HG03521 (cell line): ENCODE measurements at regions not wholly inside any gene's neighbourhood (a gene's known extent, or its start where the extent isn't known, plus 50 kb on each side); places are given as distances from the start of the nearest gene placed in this dataset.
A peak's percentile ranks its signal among the peaks of the same experiment; 100 is the strongest.

Source experiments
- ATAC-seq: cut with Tn5 transposase; IDR thresholded peaks from one replicate; pipeline ENCODE4 v1.9.1; 2021; ENCODE audit warnings: mild to moderate bottlenecking, moderate library complexity; ENCODE audit not compliant: unreplicated experiment

DNA sequence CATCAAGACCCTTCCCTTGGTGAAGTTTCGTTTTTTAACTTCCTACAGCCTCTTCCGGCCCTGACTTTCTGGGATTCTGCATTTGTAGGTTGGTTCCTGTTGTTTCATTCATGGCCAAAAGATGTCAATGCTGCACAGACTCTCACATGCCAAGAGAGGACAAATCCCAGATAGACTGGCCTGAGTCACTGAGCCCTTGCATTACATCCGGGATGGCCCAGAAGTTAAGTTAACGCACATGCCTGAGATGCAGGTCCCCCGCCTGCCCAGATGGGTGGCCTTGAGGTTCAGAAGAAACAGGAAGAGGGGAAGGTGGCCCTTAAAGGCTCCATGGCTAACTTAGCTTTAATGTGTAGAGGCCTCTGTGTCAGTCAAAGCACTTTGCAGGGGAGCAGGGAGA, 51.6 kb upstream of the SRGAP3 start:
- ATAC-seq: no peak

DNA sequence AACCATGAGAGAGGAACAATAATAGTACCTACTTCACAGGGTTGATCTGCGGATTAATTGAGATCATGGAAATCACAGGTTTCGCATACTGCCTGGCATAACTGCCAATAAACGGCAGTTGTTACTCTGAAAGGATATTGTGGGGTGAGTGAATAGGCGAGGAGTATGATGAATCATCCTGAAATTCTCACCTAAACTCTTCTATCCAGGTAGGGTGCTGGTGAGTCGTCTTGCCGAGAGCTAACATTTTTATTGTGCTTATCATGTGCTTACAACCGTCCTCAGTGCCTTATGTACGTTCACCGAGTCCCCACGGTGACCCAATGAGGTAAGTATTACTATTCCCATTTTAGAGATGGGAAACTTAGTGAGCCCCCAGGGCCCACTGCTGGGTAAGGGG, 52.4 kb upstream of the SRGAP3 start:
- ATAC-seq: no peak

DNA sequence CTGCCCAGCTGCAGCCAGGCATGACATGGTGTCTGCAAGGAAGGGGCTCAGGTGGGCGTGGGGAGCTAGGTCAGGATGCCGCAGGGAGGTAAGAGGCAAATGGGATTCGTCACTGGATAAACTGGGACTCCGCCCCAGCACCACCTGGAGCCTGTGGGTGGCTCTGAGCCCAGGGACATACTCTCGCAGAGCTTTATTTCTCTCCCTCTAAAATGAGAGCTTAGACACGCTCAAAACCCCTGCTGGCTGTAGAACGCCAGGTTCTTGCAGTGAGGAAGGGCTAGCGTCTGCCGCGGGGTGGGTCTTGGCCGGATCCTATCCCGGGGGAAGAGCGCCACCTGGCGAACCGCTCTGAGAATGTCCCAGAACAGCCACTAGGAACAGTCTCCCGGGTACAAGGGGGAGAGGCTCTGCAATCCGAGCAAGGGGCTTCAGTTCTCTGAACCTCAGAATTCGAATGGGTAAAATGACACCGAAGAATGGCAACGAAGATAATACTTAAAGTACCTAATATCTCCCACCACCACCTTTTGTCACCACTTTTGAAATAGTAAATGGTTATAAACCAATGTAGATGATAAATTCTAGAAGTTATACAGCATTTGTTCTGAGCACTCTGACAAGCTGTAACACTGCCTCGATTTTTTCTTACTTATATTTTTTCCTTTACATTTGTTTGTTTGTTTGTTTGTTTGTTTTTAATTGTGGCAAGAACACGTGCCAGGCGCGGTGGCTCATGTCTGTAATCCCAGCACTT, 53.2 kb upstream of the SRGAP3 start:
- peak; percentile 79 for ATAC-seq

DNA sequence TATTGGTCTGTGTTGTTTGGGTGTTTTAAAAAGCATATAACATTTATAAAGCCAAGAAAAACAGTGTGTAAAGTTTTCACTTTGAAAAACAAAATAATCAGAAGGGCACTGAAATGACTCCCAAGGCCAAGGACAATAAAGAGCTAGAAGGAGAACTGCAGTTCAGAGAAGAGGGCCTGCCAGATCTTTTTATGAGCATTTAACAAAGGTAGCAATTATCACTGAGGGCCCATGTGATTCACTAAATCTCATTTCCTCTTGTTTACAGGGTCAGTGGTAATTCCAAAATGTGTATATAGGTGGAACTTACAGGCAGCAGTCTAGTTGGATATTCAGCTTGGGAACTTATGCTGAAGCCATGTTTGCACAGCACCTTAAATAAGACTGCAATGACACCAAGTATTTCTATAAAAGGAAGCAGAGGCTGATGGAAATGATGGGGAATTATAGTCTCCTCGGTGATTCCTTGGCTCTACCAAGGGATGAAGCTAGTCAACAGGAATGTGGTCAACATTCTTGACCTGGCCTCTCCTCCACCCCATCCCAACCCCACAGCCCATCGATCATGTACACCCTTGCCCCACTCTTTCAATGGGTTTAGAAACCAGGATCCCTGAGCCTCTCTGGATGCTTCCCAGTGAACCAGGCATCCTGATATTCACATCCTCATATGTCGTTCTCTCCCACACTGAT, 54.4 kb upstream of the THUMPD3 start:
- no peak for ATAC-seq

DNA sequence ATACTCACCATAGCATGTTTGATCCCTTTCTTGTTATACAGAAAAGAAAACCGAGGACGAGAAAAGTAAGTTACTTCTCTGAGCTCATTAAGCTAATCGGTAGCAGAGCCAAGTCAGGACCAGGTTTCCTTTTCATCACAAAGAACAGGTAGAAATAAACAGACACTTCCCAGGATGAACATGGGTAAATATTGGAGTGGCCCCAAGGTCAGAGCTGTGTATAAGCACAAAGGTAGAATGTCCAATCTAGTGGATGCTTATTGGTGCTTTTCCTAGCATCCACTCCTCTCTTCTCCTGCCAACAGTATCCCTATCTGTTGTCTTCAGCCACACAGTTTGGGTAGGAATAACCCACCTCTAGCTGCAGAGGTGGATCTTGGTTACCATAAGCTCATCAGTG, 52.8 kb upstream of the THUMPD3 start:
- no peak for ATAC-seq

DNA sequence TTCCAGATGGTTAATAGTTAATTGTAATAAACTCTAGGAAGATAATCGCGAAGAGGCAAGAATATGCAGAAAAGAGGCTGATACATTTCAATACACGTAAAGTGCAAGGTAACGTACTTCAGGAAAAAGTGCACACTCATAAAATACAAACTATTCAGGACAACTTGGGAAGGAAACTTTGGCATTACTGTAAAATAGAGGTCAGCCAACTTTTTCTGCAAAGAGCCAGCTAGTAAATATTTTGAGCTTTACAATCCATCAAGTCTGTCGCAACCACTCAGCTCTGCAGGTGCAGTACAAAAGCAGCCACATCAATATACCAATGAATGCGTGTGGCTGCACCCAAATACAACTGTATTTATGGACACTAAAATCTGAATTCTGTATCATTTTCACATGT, 51.6 kb upstream of the THUMPD3 start:
- no peak for ATAC-seq
